HepG2 (cell line): ENCODE measurements at regions not wholly inside any gene's neighbourhood (a gene's known extent, or its start where the extent isn't known, plus 50 kb on each side); places are given as distances from the start of the nearest gene placed in this dataset.

Experiments used
- FOXP1 ChIP-seq, 2 experiments: fragments of 450-650 bp in 1 of 2; IDR thresholded peaks; 2 replicates each; pipeline ENCODE4 v1.6.1; 2017 to 2018; ENCODE audit warnings: antibody characterized with exemption in 1 of 2
- LCORL ChIP-seq, 2 experiments: fragments of 450-650 bp in 1 of 2; sonication (generic) in 1 of 2; formaldehyde crosslinking in 1 of 2; IDR thresholded peaks; 2 replicates each; pipeline versions ENCODE4 v1.5.0 to v1.6.1; 2017 to 2020; ENCODE audit warnings: antibody characterized with exemption in 1 of 2, missing genetic modification reagents in 1 of 2
- MAZ ChIP-seq, 2 experiments: sonication (generic) in 1 of 2; formaldehyde crosslinking in 1 of 2; IDR thresholded peaks; 2 replicates each; pipeline versions ENCODE4 v1.5.0 to v1.6.1; 2012 to 2020; ENCODE audit warnings: low read depth in 2 of 2, mild to moderate bottlenecking in 2 of 2, borderline replicate concordance in 1 of 2, improper control_type of control experiment in 1 of 2, low read length in 1 of 2, missing genetic modification reagents in 1 of 2, moderate library complexity in 1 of 2
- NR2C2 ChIP-seq: sonication (generic); formaldehyde crosslinking; IDR thresholded peaks from 2 replicates; pipeline ENCODE4 v1.4.0; 2020; ENCODE audit warnings: missing genetic modification reagents, mild to moderate bottlenecking, moderate library complexity, borderline replicate concordance
- POGZ ChIP-seq: sonication (generic); formaldehyde crosslinking; IDR thresholded peaks from 2 replicates; pipeline ENCODE4 v1.4.0; 2020; ENCODE audit warnings: mild to moderate bottlenecking, missing genetic modification reagents
- RCOR2 ChIP-seq: IDR thresholded peaks from 2 replicates; pipeline ENCODE4 v1.6.1; 2016; ENCODE audit warnings: missing biosample characterization, missing genetic modification reagents
- ZMYM4 ChIP-seq: sonication (generic); formaldehyde crosslinking; IDR thresholded peaks from 2 replicates; pipeline ENCODE4 v1.8.1; 2023; ENCODE audit warnings: mild to moderate bottlenecking, missing genetic modification reagents
- ZNF788 ChIP-seq: sonication (generic); formaldehyde crosslinking; IDR thresholded peaks from 2 replicates; pipeline ENCODE4 v1.5.0; 2020; ENCODE audit warnings: mild to moderate bottlenecking, missing genetic modification reagents, borderline replicate concordance
- TF ChIP-seq, protein P1 (sequence below): sonication (generic); formaldehyde crosslinking; IDR thresholded peaks from 2 replicates; pipeline ENCODE4 v1.5.1; 2020; ENCODE audit warnings: mild to moderate bottlenecking, missing genetic modification reagents

DNA sequence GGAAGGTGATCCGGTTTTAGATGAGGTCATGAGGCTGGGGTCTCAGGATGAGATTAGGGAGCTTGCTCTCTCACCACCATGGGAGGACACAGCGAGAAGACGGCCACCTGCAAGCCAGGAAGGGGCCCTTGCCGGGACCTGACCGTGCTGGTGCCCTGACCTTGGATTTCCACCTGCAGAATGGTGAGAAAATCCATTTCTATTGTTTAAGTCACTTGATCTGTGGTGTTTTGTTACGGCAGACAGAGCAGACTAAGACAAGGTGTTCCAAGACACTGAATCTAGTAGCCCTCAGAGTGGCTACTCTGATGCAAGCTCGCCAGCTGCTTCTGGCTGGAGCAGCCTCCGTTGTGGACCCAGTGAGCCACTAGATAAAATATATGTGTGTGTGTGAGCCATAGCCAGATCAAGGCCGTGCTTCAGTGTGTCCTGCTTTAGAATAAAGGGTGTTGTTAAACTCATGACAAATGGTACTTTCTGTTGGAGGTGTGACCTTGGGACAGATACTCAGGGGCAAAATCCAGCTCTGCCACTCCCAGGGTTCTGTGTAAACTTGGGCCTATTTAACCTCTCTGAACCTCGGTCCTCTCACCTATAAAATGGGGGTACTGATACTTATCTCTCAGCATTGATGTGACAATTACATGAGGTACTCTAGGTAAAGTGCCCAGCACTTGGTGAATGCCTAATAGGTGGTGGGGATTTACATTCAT lies 67.9 kb upstream of the STX18 start (continued):
- 0 out of 2 replicates have a peak, but pooled peaks have one; percentile 31 for TF ChIP-seq POGZ (CRISPR knock-in tag)
- TF ChIP-seq ZMYM4 (CRISPR knock-in tag) = peak; percentile 68
- TF ChIP-seq ZNF788 (CRISPR knock-in tag) = peak; percentile 19; the same call in 1 of the 2 replicates
- no peak for TF ChIP-seq NR2C2 (CRISPR knock-in tag)
- no peak for TF ChIP-seq FOXP1 (IDR thresholded peaks at IDR 0.05)
- peak; percentile 25; the same call in 1 of the 2 replicates for TF ChIP-seq FOXP1 (CRISPR knock-in tag; IDR thresholded peaks at IDR 0.05)
- TF ChIP-seq RCOR2 (CRISPR knock-in tag) = peak; percentile 86; the same call in 1 of the 2 replicates
- TF ChIP-seq, protein P1, sequence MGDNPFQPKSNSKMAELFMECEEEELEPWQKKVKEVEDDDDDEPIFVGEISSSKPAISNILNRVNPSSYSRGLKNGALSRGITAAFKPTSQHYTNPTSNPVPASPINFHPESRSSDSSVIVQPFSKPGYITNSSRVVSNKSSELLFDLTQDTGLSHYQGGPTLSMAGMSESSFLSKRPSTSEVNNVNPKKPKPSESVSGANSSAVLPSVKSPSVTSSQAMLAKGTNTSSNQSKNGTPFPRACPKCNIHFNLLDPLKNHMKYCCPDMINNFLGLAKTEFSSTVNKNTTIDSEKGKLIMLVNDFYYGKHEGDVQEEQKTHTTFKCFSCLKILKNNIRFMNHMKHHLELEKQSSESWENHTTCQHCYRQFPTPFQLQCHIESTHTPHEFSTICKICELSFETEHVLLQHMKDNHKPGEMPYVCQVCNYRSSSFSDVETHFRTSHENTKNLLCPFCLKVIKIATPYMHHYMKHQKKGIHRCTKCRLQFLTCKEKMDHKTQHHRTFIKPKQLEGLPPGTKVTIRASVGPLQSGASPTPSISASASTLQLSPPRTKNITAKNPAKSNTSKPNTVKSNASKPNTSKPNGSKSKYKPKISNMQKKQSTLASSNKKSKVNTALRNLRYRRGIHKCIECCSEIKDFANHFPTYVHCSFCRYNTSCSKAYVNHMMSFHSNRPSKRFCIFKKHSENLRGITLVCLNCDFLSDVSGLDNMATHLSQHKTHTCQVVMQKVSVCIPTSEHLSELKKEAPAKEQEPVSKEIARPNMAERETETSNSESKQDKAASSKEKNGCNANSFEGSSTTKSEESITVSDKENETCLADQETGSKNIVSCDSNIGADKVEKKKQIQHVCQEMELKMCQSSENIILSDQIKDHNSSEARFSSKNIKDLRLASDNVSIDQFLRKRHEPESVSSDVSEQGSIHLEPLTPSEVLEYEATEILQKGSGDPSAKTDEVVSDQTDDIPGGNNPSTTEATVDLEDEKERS (CRISPR knock-in tag) = 0 out of 2 replicates have a peak, but pooled peaks have one; percentile 39
- no peak for TF ChIP-seq LCORL (IDR thresholded peaks at IDR 0.05)
- peak; percentile 58; the same call in 1 of the 2 replicates for TF ChIP-seq LCORL (CRISPR knock-in tag; IDR thresholded peaks at IDR 0.05)
- TF ChIP-seq MAZ (IDR thresholded peaks at IDR 0.05; ENCODE audit: borderline replicate concordance, low read depth, low read length) = no peak
- TF ChIP-seq MAZ (CRISPR knock-in tag; IDR thresholded peaks at IDR 0.05; ENCODE audit: low read depth) = no peak
